ENCODE measurements at regions not wholly inside any gene's neighbourhood (a gene's known extent, or its start where the extent isn't known, plus 50 kb on each side); places are given as distances from the start of the nearest gene placed in this dataset.
A peak's percentile ranks its signal among the peaks of the same experiment; 100 is the strongest.

- H3K27ac Mint-ChIP-seq (ENCODE audit: unreplicated experiment): no peak overlapping the region
- H3K9me3 Mint-ChIP-seq (ENCODE audit: unreplicated experiment): no peaks in the 10 kb centered on the region
- no peak for DNase-seq (ENCODE audit: low spot score)
- H3K4me1 Mint-ChIP-seq (ENCODE audit: unreplicated experiment): no peaks in the 10 kb centered on the region
- no peak for TF ChIP-seq CTCF (IDR thresholded peaks at IDR 0.05; ENCODE audit: unreplicated experiment)
- no peaks in the 10 kb centered on the region for H3K36me3 Mint-ChIP-seq (ENCODE audit: low read depth, unreplicated experiment)
- H3K27me3 Mint-ChIP-seq (ENCODE audit: unreplicated experiment): no peaks in the 10 kb centered on the region
- H3K4me3 Mint-ChIP-seq (ENCODE audit: unreplicated experiment): no peak overlapping the region
Measured at GRCh38 chr2:56707650-56708049, 523.9 kb downstream of the CCDC85A start.

GRCh38 chr2:56709181-56709580 lies 525.4 kb downstream of the CCDC85A start:
- Mint-ChIP-seq H3K9me3 (ENCODE audit: unreplicated experiment) (no peaks in the 10 kb centered on the region), H3K27me3 (ENCODE audit: unreplicated experiment) (no peaks in the 10 kb centered on the region), H3K36me3 (ENCODE audit: low read depth, unreplicated experiment) (no peaks in the 10 kb centered on the region), H3K27ac (ENCODE audit: unreplicated experiment) (no peak overlapping the region), H3K4me3 (ENCODE audit: unreplicated experiment) (no peak overlapping the region), H3K4me1 (ENCODE audit: unreplicated experiment) (peaks cover 2% of the 10 kb centered on the region)
- no peak for TF ChIP-seq CTCF (IDR thresholded peaks at IDR 0.05; ENCODE audit: unreplicated experiment)
- DNase-seq (ENCODE audit: low spot score): no peak

GRCh38 chr2:56713161-56713676 lies 529.4 kb downstream of the CCDC85A start:
- no peak for TF ChIP-seq CTCF (IDR thresholded peaks at IDR 0.05; ENCODE audit: unreplicated experiment)
- DNase-seq (ENCODE audit: low spot score): no peak
- H3K36me3 Mint-ChIP-seq (ENCODE audit: low read depth, unreplicated experiment): no peaks in the 10 kb centered on the region
- H3K9me3 Mint-ChIP-seq (ENCODE audit: unreplicated experiment): no peaks in the 10 kb centered on the region
- peaks cover 5% of the 10 kb centered on the region for H3K4me1 Mint-ChIP-seq (ENCODE audit: unreplicated experiment)
- H3K4me3 Mint-ChIP-seq (ENCODE audit: unreplicated experiment): no peak overlapping the region
- H3K27ac Mint-ChIP-seq (ENCODE audit: unreplicated experiment): no peak overlapping the region
- H3K27me3 Mint-ChIP-seq (ENCODE audit: unreplicated experiment): no peaks in the 10 kb centered on the region

GRCh38 chr2:56713978-56714377 lies 530.2 kb downstream of the CCDC85A start:
- H3K36me3 Mint-ChIP-seq (ENCODE audit: low read depth, unreplicated experiment): no peaks in the 10 kb centered on the region

GRCh38 chr2:56714400-56714799 lies 530.6 kb downstream of the CCDC85A start:
- H3K27ac Mint-ChIP-seq (ENCODE audit: unreplicated experiment): peak overlapping the region; percentile 55
- DNase-seq (ENCODE audit: low spot score): no peak
- H3K9me3 Mint-ChIP-seq (ENCODE audit: unreplicated experiment): no peaks in the 10 kb centered on the region
- no peaks in the 10 kb centered on the region for H3K27me3 Mint-ChIP-seq (ENCODE audit: unreplicated experiment)
- no peak overlapping the region for H3K4me3 Mint-ChIP-seq (ENCODE audit: unreplicated experiment)
- H3K4me1 Mint-ChIP-seq (ENCODE audit: unreplicated experiment): peaks cover 5% of the 10 kb centered on the region
- H3K36me3 Mint-ChIP-seq (ENCODE audit: low read depth, unreplicated experiment): no peaks in the 10 kb centered on the region
- no peak for TF ChIP-seq CTCF (IDR thresholded peaks at IDR 0.05; ENCODE audit: unreplicated experiment)

More at GRCh38 chr2:56713978-56714377, 530.2 kb downstream of the CCDC85A start:
- Mint-ChIP-seq H3K4me1 (ENCODE audit: unreplicated experiment) (peaks cover 5% of the 10 kb centered on the region), H3K27me3 (ENCODE audit: unreplicated experiment) (no peaks in the 10 kb centered on the region), H3K9me3 (ENCODE audit: unreplicated experiment) (no peaks in the 10 kb centered on the region), H3K4me3 (ENCODE audit: unreplicated experiment) (no peak overlapping the region), H3K27ac (ENCODE audit: unreplicated experiment) (peak overlapping the region; percentile 55)
- TF ChIP-seq CTCF (IDR thresholded peaks at IDR 0.05; ENCODE audit: unreplicated experiment): no peak
- no peak for DNase-seq (ENCODE audit: low spot score)
